ENCODE measurements at regions not wholly inside any gene's neighbourhood (a gene's known extent, or its start where the extent isn't known, plus 50 kb on each side); places are given as distances from the start of the nearest gene placed in this dataset.

- no peak overlapping the region for H3K9ac ChIP-seq (replicated peaks in 1 of 4; ENCODE audit: extremely low read depth in 1 of 4, low read depth in 3 of 4, low read length in 3 of 4)
- H3K14ac ChIP-seq (ENCODE audit: insufficient read length), result no peak overlapping the region
- no peak overlapping the region for H4K8ac ChIP-seq (ENCODE audit: extremely low read depth, insufficient read depth, low read length)
- ChIA-PET CTCF (ENCODE audit: partially characterized antibody) (interaction anchor here (0.5 to 6.7 kb wide), 4 partner anchors 16 to 219 kb away, joined by 3 to 40 read pairs (median 6); no protein-coding TSS in a partner anchor), POLR2A (ENCODE audit: partially characterized antibody) (no interaction called here)
- H2BK12ac ChIP-seq (ENCODE audit: low read depth, low read length), result no peak overlapping the region
- H4K91ac ChIP-seq (replicated peaks; ENCODE audit: insufficient read length, low read length), result no peak overlapping the region
- H3K4me1 ChIP-seq (replicated peaks in 1 of 4; ENCODE audit: control insufficient read depth in 3 of 4, insufficient read depth in 4 of 4, low read length in 3 of 4), result peaks cover 0 to 8% (median 5%) of the 10 kb centered on the region in 4 experiments; a peak in 2 of 7 replicates
- H3K4me3 ChIP-seq (ENCODE audit: extremely low read depth in 1 of 4, insufficient read depth in 2 of 4, low read depth in 3 of 4, low read length in 4 of 4), result no peak overlapping the region
- no peak overlapping the region for H3K4me2 ChIP-seq (ENCODE audit: insufficient read depth in 1 of 2, low read depth in 2 of 2, low read length in 2 of 2)
- no peak overlapping the region for H3K23ac ChIP-seq (ENCODE audit: insufficient read length)
- FAIRE-seq (no peak), DNase-seq (ENCODE audit: low read depth in 1 of 2, low spot score in 2 of 2) (no peak)
- no peaks in the 10 kb centered on the region for H3K27me3 ChIP-seq (replicated peaks in 1 of 4; ENCODE audit: control insufficient read depth in 3 of 4, extremely low read depth in 1 of 4, insufficient read depth in 3 of 4, low read length in 3 of 4)
- H2BK15ac ChIP-seq (ENCODE audit: low read length), result no peak overlapping the region
- H2AK5ac ChIP-seq (ENCODE audit: low read depth, low read length), result no peak overlapping the region
- H4K20me1 ChIP-seq (replicated peaks in 1 of 2; ENCODE audit: control insufficient read depth in 1 of 2, insufficient read depth in 2 of 2, low read length in 2 of 2), result no peaks in the 10 kb centered on the region
- no peaks in the 10 kb centered on the region for H3K36me3 ChIP-seq (ENCODE audit: control insufficient read depth in 2 of 4, insufficient read depth in 4 of 4, low read length in 3 of 4)
- H2BK120ac ChIP-seq (replicated peaks; ENCODE audit: low read depth, low read length), result no peak overlapping the region
- no peak overlapping the region for H2AFZ ChIP-seq (ENCODE audit: low read length)
- no peaks in the 10 kb centered on the region for H3K9me3 ChIP-seq (ENCODE audit: insufficient read depth in 2 of 2, low read depth in 1 of 2, low read length in 1 of 2)
- H4K5ac ChIP-seq (ENCODE audit: insufficient read length, low read depth, low read length), result no peak overlapping the region
- no peak overlapping the region for H2BK5ac ChIP-seq (ENCODE audit: low read depth, low read length)
- no peak overlapping the region for H3K18ac ChIP-seq (ENCODE audit: extremely low read depth, low read length)
- H3K79me2 ChIP-seq (ENCODE audit: control insufficient read depth in 1 of 2, insufficient read depth in 2 of 2, low read length in 2 of 2), result no peaks in the 10 kb centered on the region
- no peak overlapping the region for H3K56ac ChIP-seq (replicated peaks; ENCODE audit: insufficient read length, low read depth, low read length)
- no peak overlapping the region for H3K27ac ChIP-seq (ENCODE audit: low read depth, low read length)
- TF ChIP-seq BACH1 (IDR thresholded peaks at IDR 0.05; ENCODE audit: low read length), result no peak
- no peak for TF ChIP-seq PHF8 (conservative IDR thresholded peaks at IDR 0.05; ENCODE audit: low read depth, low read length)
- H3K4ac ChIP-seq (replicated peaks; ENCODE audit: insufficient read length, low read depth, low read length), result no peak overlapping the region
- no peaks in the 10 kb centered on the region; the same call in 1 of the 2 replicates for H3K79me1 ChIP-seq (ENCODE audit: low read depth, low read length)
- H2BK20ac ChIP-seq (ENCODE audit: low read length), result no peak overlapping the region
- no peaks in the 10 kb centered on the region for H3K23me2 ChIP-seq (ENCODE audit: low read depth, low read length)
- WGBS, 2 experiments (ENCODE audit: extremely low coverage in 1 of 2, insufficient coverage in 1 of 2, insufficient read length in 1 of 2, insufficient replicate concordance in 2 of 2, low coverage in 1 of 2, low lambda C conversion rate in 2 of 2, missing lambda C conversion rate in 1 of 2), result 94% methylated on average over 6 of the region's 6 CpGs; no CpG with 5 or more reads in 1 of the 2 experiments
Observed at GRCh38 chr1:56394298-56394697, 185.1 kb downstream of the PLPP3 start.
